HFFc6 (cell line): ENCODE measurements at regions not wholly inside any gene's neighbourhood (a gene's known extent, or its start where the extent isn't known, plus 50 kb on each side); places are given as distances from the start of the nearest gene placed in this dataset.

Experiments
- DNase-seq: peaks from one replicate; pipeline ENCODE4 v3.0.0-alpha.2; 2018
- H3K27ac Mint-ChIP-seq: 2 replicates; pipeline ENCODE4 v1.8.0; 2020; ENCODE audit warnings: mild to moderate bottlenecking, mixed read lengths
- H3K27me3 Mint-ChIP-seq: 2 replicates; pipeline ENCODE4 v1.8.0; 2021; ENCODE audit warnings: mild to moderate bottlenecking, moderate library complexity, mixed read lengths; ENCODE audit not compliant: insufficient read depth
- H3K36me3 Mint-ChIP-seq: 2 replicates; pipeline ENCODE4 v1.8.0; 2021; ENCODE audit warnings: low read depth, mixed read lengths
- H3K4me1 Mint-ChIP-seq: 2 replicates; pipeline ENCODE4 v1.8.0; 2020; ENCODE audit warnings: low read depth, mixed read lengths
- H3K4me3 Mint-ChIP-seq: 2 replicates; pipeline ENCODE4 v1.8.0; 2020; ENCODE audit warnings: mild to moderate bottlenecking, moderate library complexity, mixed read lengths
- H3K9me3 Mint-ChIP-seq: 2 replicates; pipeline ENCODE4 v1.8.0; 2020; ENCODE audit warnings: mild to moderate bottlenecking, mixed read lengths
- CTCF ChIP-seq: fragments of 200-600 bp; sonication (generic); IDR thresholded peaks from 2 replicates; pipeline ENCODE4 v1.5.0; 2021; ENCODE audit warnings: antibody characterized with exemption, mild to moderate bottlenecking

- H3K4me3 Mint-ChIP-seq: no peak overlapping the region
- H3K4me1 Mint-ChIP-seq: no peaks in the 10 kb centered on the region
- H3K27me3 Mint-ChIP-seq: peaks cover 2% of the 10 kb centered on the region; the same call in 1 of the 2 replicates
- DNase-seq: no peak
- peaks cover 5% of the 10 kb centered on the region; the same call in 1 of the 2 replicates for H3K9me3 Mint-ChIP-seq
- TF ChIP-seq CTCF: no peak
- no peaks in the 10 kb centered on the region for H3K36me3 Mint-ChIP-seq
- no peak overlapping the region for H3K27ac Mint-ChIP-seq
Measured at GRCh38 chr2:82731824-82732223, 1727.3 kb downstream of the SUCLG1 start.

- Mint-ChIP-seq H3K9me3 (peaks cover 5% of the 10 kb centered on the region; the same call in 1 of the 2 replicates), H3K4me3 (no peak overlapping the region)
- DNase-seq: no peak
Measured at GRCh38 chr2:82730811-82731210, 1728.3 kb downstream of the SUCLG1 start.

GRCh38 chr2:82728090-82728489 lies 1731.0 kb downstream of the SUCLG1 start:
- Mint-ChIP-seq H3K9me3 (peaks cover 5% of the 10 kb centered on the region; the same call in 1 of the 2 replicates), H3K4me3 (no peak overlapping the region), H3K4me1 (no peaks in the 10 kb centered on the region), H3K27ac (no peak overlapping the region), H3K27me3 (no peaks in the 10 kb centered on the region), H3K36me3 (no peaks in the 10 kb centered on the region)
- DNase-seq: no peak
- no peak for TF ChIP-seq CTCF

More at GRCh38 chr2:82730811-82731210, 1728.3 kb downstream of the SUCLG1 start:
- Mint-ChIP-seq H3K36me3 (no peaks in the 10 kb centered on the region), H3K27me3 (peaks cover 2% of the 10 kb centered on the region; the same call in 1 of the 2 replicates), H3K4me1 (no peaks in the 10 kb centered on the region), H3K27ac (no peak overlapping the region)
- TF ChIP-seq CTCF: no peak

- no peaks in the 10 kb centered on the region for H3K9me3 Mint-ChIP-seq
- no peaks in the 10 kb centered on the region for H3K36me3 Mint-ChIP-seq
- H3K4me3 Mint-ChIP-seq: no peak overlapping the region
- no peaks in the 10 kb centered on the region for H3K4me1 Mint-ChIP-seq
- DNase-seq: no peak
- no peak overlapping the region for H3K27ac Mint-ChIP-seq
- H3K27me3 Mint-ChIP-seq: no peaks in the 10 kb centered on the region; the same call in 1 of the 2 replicates
- no peak for TF ChIP-seq CTCF
Measured at GRCh38 chr2:82708681-82709080, 1750.4 kb downstream of the SUCLG1 start.

GRCh38 chr2:82697231-82697630 lies 1761.8 kb downstream of the SUCLG1 start:
- H3K4me3 Mint-ChIP-seq: no peak overlapping the region
- DNase-seq: no peak
- peaks cover 6% of the 10 kb centered on the region for H3K9me3 Mint-ChIP-seq
- TF ChIP-seq CTCF: no peak
- no peaks in the 10 kb centered on the region for H3K36me3 Mint-ChIP-seq
- H3K27me3 Mint-ChIP-seq: no peaks in the 10 kb centered on the region; the same call in 1 of the 2 replicates
- no peaks in the 10 kb centered on the region for H3K4me1 Mint-ChIP-seq
- H3K27ac Mint-ChIP-seq: no peak overlapping the region

GRCh38 chr2:82694431-82694830 lies 1764.6 kb downstream of the SUCLG1 start:
- no peak for DNase-seq
- no peaks in the 10 kb centered on the region for H3K27me3 Mint-ChIP-seq
- H3K4me3 Mint-ChIP-seq: no peak overlapping the region
- no peaks in the 10 kb centered on the region for H3K36me3 Mint-ChIP-seq
- H3K9me3 Mint-ChIP-seq: peaks cover 6% of the 10 kb centered on the region
- no peak for TF ChIP-seq CTCF
- no peak overlapping the region for H3K27ac Mint-ChIP-seq
- no peaks in the 10 kb centered on the region for H3K4me1 Mint-ChIP-seq
